Caco-2 (cell line): ENCODE measurements at regions not wholly inside any gene's neighbourhood (a gene's known extent, or its start where the extent isn't known, plus 50 kb on each side); places are given as distances from the start of the nearest gene placed in this dataset.
"Not testable (repeated sequence)": the region's sequence is repeated elsewhere in the genome, so short reads cannot be mapped to it uniquely, and the experiment has no call there.

Source experiments
- BruUV-seq: library from RNA; stranded (reverse); fragments of 400-500 nt; replicated peaks from 2 replicates; lab custom pipeline; 2021; lab: Mats Ljungman, UMichigan
- CTCF ChIA-PET: fragments of 300-600 bp; sonication (Branson Sonifier 250); formaldehyde crosslinking; loops from one replicate; lab custom pipeline; 2022; ENCODE audit warnings: antibody characterized with exemption; lab: Charles Lee
- POLR2A ChIA-PET: fragments of 300-600 bp; sonication (Branson Sonifier 250); formaldehyde crosslinking; loops from one replicate; lab custom pipeline; 2022; ENCODE audit warnings: antibody characterized with exemption; lab: Charles Lee
- DNase-seq, 2 experiments: peaks; one replicate each; pipeline versions ENCODE4 v3.0.0 to v3.0.0-alpha.2; 2020 to 2022
- H3K27me3 ChIP-seq: replicated peaks from 2 replicates; pipeline ENCODE4 v1.6.0; 2011; ENCODE audit warnings: low read length; ENCODE audit not compliant: control insufficient read depth, insufficient read depth
- H3K36me3 ChIP-seq: 2 replicates; pipeline ENCODE4 v1.5.1; 2011; ENCODE audit warnings: low read length; ENCODE audit not compliant: control insufficient read depth, insufficient read depth
- H3K4me1 ChIP-seq: fragments of 250-450 bp; sonication (Bioruptor Pico); 2 replicates; pipeline ENCODE4 v1.5.1; 2020; ENCODE audit warnings: mild to moderate bottlenecking
- H3K4me3 ChIP-seq: 2 replicates; pipeline ENCODE4 v1.5.1; 2011; ENCODE audit warnings: low read depth, mild to moderate bottlenecking, control low read depth, low read length
- H3K9me3 ChIP-seq: fragments of 250-450 bp; sonication (Bioruptor Pico); 2 replicates; pipeline ENCODE4 v1.5.1; 2020; ENCODE audit warnings: mild to moderate bottlenecking, moderate library complexity
- H3K27ac Mint-ChIP-seq: one replicate; pipeline ENCODE4 v1.8.0; 2022; ENCODE audit warnings: mixed read lengths; ENCODE audit not compliant: unreplicated experiment
- H3K27me3 Mint-ChIP-seq: one replicate; pipeline ENCODE4 v1.8.0; 2022; ENCODE audit warnings: mixed read lengths; ENCODE audit not compliant: insufficient read depth, unreplicated experiment
- H3K36me3 Mint-ChIP-seq: one replicate; pipeline ENCODE4 v1.8.0; 2022; ENCODE audit warnings: mild to moderate bottlenecking, mixed read lengths; ENCODE audit not compliant: insufficient read depth, unreplicated experiment
- H3K4me1 Mint-ChIP-seq: one replicate; pipeline ENCODE4 v1.8.0; 2022; ENCODE audit warnings: low read depth, mixed read lengths; ENCODE audit not compliant: unreplicated experiment
- H3K4me3 Mint-ChIP-seq: one replicate; pipeline ENCODE4 v1.8.0; 2022; ENCODE audit warnings: mild to moderate bottlenecking, moderate library complexity, mixed read lengths; ENCODE audit not compliant: unreplicated experiment
- H3K9me3 Mint-ChIP-seq: one replicate; pipeline ENCODE4 v1.8.0; 2022; ENCODE audit warnings: mixed read lengths; ENCODE audit not compliant: unreplicated experiment
- intact Hi-C: fragments of 100-400 bp; cut with micrococcal nuclease; formaldehyde crosslinking; loops from one replicate; pipeline ENCODE4 v1.10.0; 2022; ENCODE audit not compliant: unreplicated experiment
- TF ChIP-seq, protein P1 (sequence below), 2 experiments: fragments of 200-600 bp in 1 of 2; IDR thresholded peaks; 1 replicate in 1 of 2; 2 replicates in 1 of 2; pipeline versions ENCODE4 v1.5.1 to v1.8.0; 2011 to 2022; ENCODE audit warnings: antibody characterized with exemption in 1 of 2, control low read depth in 1 of 2, inconsistent platforms in 1 of 2, low read depth in 1 of 2, low read length in 1 of 2, mild to moderate bottlenecking in 1 of 2, moderate library complexity in 1 of 2; ENCODE audit not compliant: insufficient read depth in 1 of 2, severe bottlenecking in 1 of 2, unreplicated experiment in 1 of 2

DNA sequence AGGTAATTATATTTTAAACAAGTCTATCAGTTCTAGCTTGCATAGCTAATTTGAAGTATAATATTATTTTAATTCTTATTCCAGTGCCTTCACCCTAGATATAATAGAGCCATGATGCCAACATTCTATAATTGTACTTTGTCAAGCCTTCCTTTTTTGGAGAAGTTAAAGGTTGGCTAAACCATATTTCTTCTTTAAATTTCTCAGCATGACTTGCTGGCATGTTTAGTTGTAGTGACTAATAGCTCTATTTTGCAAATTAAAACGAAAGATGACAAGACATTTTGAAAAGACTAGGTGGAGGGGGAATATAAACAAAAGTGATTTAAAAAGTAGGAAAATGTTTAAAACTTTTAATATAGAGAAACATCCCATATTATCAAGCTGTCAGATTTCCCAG lies 400.7 kb downstream of the PSAT1 start:
- POLR2A ChIA-PET: no interaction called here
- no peaks in the 10 kb centered on the region for H3K9me3 Mint-ChIP-seq
- H3K4me3 Mint-ChIP-seq: no peak overlapping the region
- BruUV-seq: no TSS peak
- H3K4me1 Mint-ChIP-seq: no peaks in the 10 kb centered on the region
- no peak for DNase-seq
- TF ChIP-seq, protein P1, sequence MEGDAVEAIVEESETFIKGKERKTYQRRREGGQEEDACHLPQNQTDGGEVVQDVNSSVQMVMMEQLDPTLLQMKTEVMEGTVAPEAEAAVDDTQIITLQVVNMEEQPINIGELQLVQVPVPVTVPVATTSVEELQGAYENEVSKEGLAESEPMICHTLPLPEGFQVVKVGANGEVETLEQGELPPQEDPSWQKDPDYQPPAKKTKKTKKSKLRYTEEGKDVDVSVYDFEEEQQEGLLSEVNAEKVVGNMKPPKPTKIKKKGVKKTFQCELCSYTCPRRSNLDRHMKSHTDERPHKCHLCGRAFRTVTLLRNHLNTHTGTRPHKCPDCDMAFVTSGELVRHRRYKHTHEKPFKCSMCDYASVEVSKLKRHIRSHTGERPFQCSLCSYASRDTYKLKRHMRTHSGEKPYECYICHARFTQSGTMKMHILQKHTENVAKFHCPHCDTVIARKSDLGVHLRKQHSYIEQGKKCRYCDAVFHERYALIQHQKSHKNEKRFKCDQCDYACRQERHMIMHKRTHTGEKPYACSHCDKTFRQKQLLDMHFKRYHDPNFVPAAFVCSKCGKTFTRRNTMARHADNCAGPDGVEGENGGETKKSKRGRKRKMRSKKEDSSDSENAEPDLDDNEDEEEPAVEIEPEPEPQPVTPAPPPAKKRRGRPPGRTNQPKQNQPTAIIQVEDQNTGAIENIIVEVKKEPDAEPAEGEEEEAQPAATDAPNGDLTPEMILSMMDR (IDR thresholded peaks at IDR 0.05; ENCODE audit: insufficient read depth in 1 of 2, low read depth in 1 of 2, low read length in 1 of 2, severe bottlenecking in 1 of 2, unreplicated experiment in 1 of 2): no peak
- H3K36me3 ChIP-seq: no peaks in the 10 kb centered on the region
- no peaks in the 10 kb centered on the region for H3K27me3 ChIP-seq
- no peaks in the 10 kb centered on the region for H3K36me3 Mint-ChIP-seq
- no peaks in the 10 kb centered on the region for H3K4me1 ChIP-seq
- intact Hi-C loops: no loop called here
- H3K4me3 ChIP-seq: no peak overlapping the region
- no peaks in the 10 kb centered on the region for H3K27me3 Mint-ChIP-seq
- H3K27ac Mint-ChIP-seq: no peak overlapping the region
- CTCF ChIA-PET: no interaction called here
- no peaks in the 10 kb centered on the region for H3K9me3 ChIP-seq

DNA sequence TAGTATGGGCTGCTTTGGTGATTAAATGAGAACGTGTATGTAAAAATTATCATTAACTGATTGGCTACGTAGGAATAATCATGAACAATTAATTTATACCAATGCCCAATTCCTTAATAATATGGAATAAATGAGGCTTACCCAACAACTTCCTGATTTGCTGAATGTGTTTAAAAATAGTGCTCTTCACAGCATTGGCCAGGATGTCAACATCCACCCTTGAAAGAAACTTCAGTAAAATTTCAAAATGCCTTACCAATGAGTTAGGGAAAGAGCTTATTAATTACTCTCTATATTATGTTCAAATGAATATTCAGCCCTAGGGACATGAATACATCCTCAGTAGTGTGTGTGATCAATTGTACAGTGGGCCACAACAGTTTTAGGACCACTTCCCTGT lies 401.4 kb downstream of the PSAT1 start:
- BruUV-seq: no TSS peak
- TF ChIP-seq, protein P1 (IDR thresholded peaks at IDR 0.05; ENCODE audit: insufficient read depth in 1 of 2, low read depth in 1 of 2, low read length in 1 of 2, severe bottlenecking in 1 of 2, unreplicated experiment in 1 of 2): no peak
- intact Hi-C loops: no loop called here
- Histone ChIP-seq H3K4me1 (no peaks in the 10 kb centered on the region), H3K9me3 (no peaks in the 10 kb centered on the region), H3K36me3 (no peaks in the 10 kb centered on the region), H3K27me3 (no peaks in the 10 kb centered on the region), H3K4me3 (no peak overlapping the region)
- no peak for DNase-seq
- Mint-ChIP-seq H3K36me3 (no peaks in the 10 kb centered on the region), H3K4me1 (no peaks in the 10 kb centered on the region), H3K27ac (no peak overlapping the region), H3K9me3 (no peaks in the 10 kb centered on the region), H3K27me3 (no peaks in the 10 kb centered on the region), H3K4me3 (no peak overlapping the region)
- CTCF ChIA-PET: no interaction called here
- POLR2A ChIA-PET: no interaction called here

DNA sequence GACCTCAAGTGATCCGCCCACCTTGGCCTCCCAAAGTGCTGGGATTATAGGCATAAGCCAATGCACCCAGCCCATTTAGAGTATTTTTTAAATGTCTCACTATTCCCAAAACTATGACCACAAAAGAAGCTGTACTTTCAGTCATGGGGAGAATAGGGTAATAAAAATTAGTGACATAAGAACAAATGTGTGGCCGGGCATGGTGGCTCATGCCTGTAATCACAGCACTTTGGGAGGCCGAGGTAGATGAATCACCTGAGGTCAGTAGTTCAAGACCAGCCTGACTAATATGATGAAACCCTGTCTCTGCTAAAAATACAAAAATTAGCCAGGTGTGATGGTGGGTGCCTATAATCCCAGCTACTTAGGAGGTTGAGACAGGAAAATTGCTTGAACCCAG lies 402.3 kb downstream of the PSAT1 start:
- BruUV-seq, H3K4me1 Mint-ChIP-seq, H3K36me3 ChIP-seq, intact Hi-C loops, POLR2A ChIA-PET, H3K27me3 ChIP-seq, H3K4me3 Mint-ChIP-seq, H3K4me3 ChIP-seq, H3K9me3 Mint-ChIP-seq, H3K36me3 Mint-ChIP-seq, CTCF ChIA-PET, DNase-seq, H3K4me1 ChIP-seq, H3K27ac Mint-ChIP-seq, H3K9me3 ChIP-seq, H3K27me3 Mint-ChIP-seq: not testable (repeated sequence)

DNA sequence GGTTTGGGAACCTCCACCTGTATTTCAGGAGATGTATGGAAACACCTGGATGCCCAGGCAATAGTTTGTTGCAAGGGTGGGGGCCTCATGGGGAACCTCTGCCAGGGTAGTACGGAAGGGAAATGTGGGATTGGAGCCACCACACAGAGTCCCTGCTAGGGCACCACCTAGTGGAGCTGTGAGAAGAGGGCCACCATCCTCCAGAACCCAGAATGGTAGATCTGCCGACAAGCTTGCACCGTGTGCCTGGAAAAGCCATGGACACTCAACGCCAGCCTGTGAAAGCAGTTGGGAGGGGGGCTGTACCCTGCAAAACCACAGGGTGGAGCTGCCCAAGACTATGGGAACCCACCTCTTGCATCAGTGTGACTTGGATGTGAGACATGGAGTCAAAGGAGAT lies 407.2 kb downstream of the PSAT1 start:
- H3K27me3 ChIP-seq, H3K27me3 Mint-ChIP-seq, H3K4me1 Mint-ChIP-seq, intact Hi-C loops, H3K4me3 Mint-ChIP-seq, BruUV-seq, CTCF ChIA-PET, DNase-seq, H3K4me1 ChIP-seq, H3K36me3 ChIP-seq, POLR2A ChIA-PET, H3K36me3 Mint-ChIP-seq, H3K27ac Mint-ChIP-seq, H3K9me3 Mint-ChIP-seq, H3K4me3 ChIP-seq, H3K9me3 ChIP-seq: not testable (repeated sequence)
